Neuron (in vitro differentiated cells): ENCODE measurements at regions not wholly inside any gene's neighbourhood (a gene's known extent, or its start where the extent isn't known, plus 50 kb on each side); places are given as distances from the start of the nearest gene placed in this dataset.

ENCODE experiments used
- H2AFZ ChIP-seq: one replicate; pipeline ENCODE4 v1.6.1; 2013; ENCODE audit warnings: low read depth, mild to moderate bottlenecking, inconsistent platforms, low read length, moderate library complexity
- H3K27me3 ChIP-seq: one replicate; pipeline ENCODE4 v1.6.1; 2013; ENCODE audit warnings: low read length; ENCODE audit not compliant: insufficient read depth
- H3K36me3 ChIP-seq: one replicate; pipeline ENCODE4 v1.6.1; 2013; ENCODE audit warnings: low read length; ENCODE audit not compliant: insufficient read depth
- H3K4me1 ChIP-seq: one replicate; pipeline ENCODE4 v1.6.1; 2013; ENCODE audit warnings: low read length; ENCODE audit not compliant: insufficient read depth
- H3K4me3 ChIP-seq: 2 replicates; pipeline ENCODE4 v1.5.1; 2013; ENCODE audit warnings: mild to moderate bottlenecking, low read length, moderate library complexity
- H3K9me3 ChIP-seq: one replicate; pipeline ENCODE4 v1.6.1; 2013; ENCODE audit warnings: low read length

- Histone ChIP-seq H2AFZ (no peak overlapping the region), H3K36me3 (no peaks in the 10 kb centered on the region), H3K4me1 (peaks cover 19% of the 10 kb centered on the region), H3K9me3 (no peaks in the 10 kb centered on the region), H3K4me3 (no peak overlapping the region), H3K27me3 (no peaks in the 10 kb centered on the region)
Measured at GRCh38 chr21:15240848-15241247, 176.0 kb upstream of the NRIP1 start.

GRCh38 chr21:15241997-15242736 lies 177.4 kb upstream of the NRIP1 start:
- Histone ChIP-seq H3K4me3 (no peak overlapping the region), H3K27me3 (no peaks in the 10 kb centered on the region), H3K4me1 (peaks cover 30% of the 10 kb centered on the region), H2AFZ (no peak overlapping the region), H3K9me3 (no peaks in the 10 kb centered on the region), H3K36me3 (no peaks in the 10 kb centered on the region)

GRCh38 chr21:15242906-15243305 lies 178.1 kb upstream of the NRIP1 start:
- Histone ChIP-seq H3K36me3 (no peaks in the 10 kb centered on the region), H3K27me3 (no peaks in the 10 kb centered on the region), H3K4me3 (no peak overlapping the region)

GRCh38 chr21:15243406-15243805 lies 178.6 kb upstream of the NRIP1 start:
- H3K4me3 ChIP-seq = no peak overlapping the region
- H3K4me1 ChIP-seq = peaks cover 30% of the 10 kb centered on the region
- no peaks in the 10 kb centered on the region for H3K36me3 ChIP-seq
- no peaks in the 10 kb centered on the region for H3K9me3 ChIP-seq
- no peak overlapping the region for H2AFZ ChIP-seq
- no peaks in the 10 kb centered on the region for H3K27me3 ChIP-seq

More at GRCh38 chr21:15242906-15243305, 178.1 kb upstream of the NRIP1 start:
- Histone ChIP-seq H3K4me1 (peaks cover 30% of the 10 kb centered on the region), H2AFZ (no peak overlapping the region), H3K9me3 (no peaks in the 10 kb centered on the region)

- no peaks in the 10 kb centered on the region for H3K27me3 ChIP-seq
- no peaks in the 10 kb centered on the region for H3K9me3 ChIP-seq
- no peaks in the 10 kb centered on the region for H3K36me3 ChIP-seq
- H2AFZ ChIP-seq = no peak overlapping the region
- no peak overlapping the region for H3K4me3 ChIP-seq
- H3K4me1 ChIP-seq = peaks cover 18% of the 10 kb centered on the region
Measured at GRCh38 chr21:15247613-15248012, 182.8 kb upstream of the NRIP1 start.

- no peaks in the 10 kb centered on the region for H3K9me3 ChIP-seq
- H3K4me1 ChIP-seq = peaks cover 17% of the 10 kb centered on the region
- no peaks in the 10 kb centered on the region for H3K27me3 ChIP-seq
- no peaks in the 10 kb centered on the region for H3K36me3 ChIP-seq
- H3K4me3 ChIP-seq = no peak overlapping the region
- H2AFZ ChIP-seq = no peak overlapping the region
Measured at GRCh38 chr21:15249285-15249993, 184.6 kb upstream of the NRIP1 start.

- H3K9me3 ChIP-seq = no peaks in the 10 kb centered on the region
- no peak overlapping the region for H2AFZ ChIP-seq
- no peaks in the 10 kb centered on the region for H3K27me3 ChIP-seq
- H3K4me1 ChIP-seq = peaks cover 15% of the 10 kb centered on the region
- no peak overlapping the region for H3K4me3 ChIP-seq
- H3K36me3 ChIP-seq = no peaks in the 10 kb centered on the region
Measured at GRCh38 chr21:15250384-15250783, 185.6 kb upstream of the NRIP1 start.

GRCh38 chr21:15252431-15252830 lies 187.6 kb upstream of the NRIP1 start:
- H3K4me1 ChIP-seq = no peaks in the 10 kb centered on the region
- H3K27me3 ChIP-seq = no peaks in the 10 kb centered on the region
- H3K4me3 ChIP-seq = no peak overlapping the region
- no peaks in the 10 kb centered on the region for H3K36me3 ChIP-seq
- no peaks in the 10 kb centered on the region for H3K9me3 ChIP-seq
- no peak overlapping the region for H2AFZ ChIP-seq

GRCh38 chr21:15254111-15254510 lies 189.3 kb upstream of the NRIP1 start:
- H3K36me3 ChIP-seq = no peaks in the 10 kb centered on the region
- H3K4me1 ChIP-seq = no peaks in the 10 kb centered on the region
- no peaks in the 10 kb centered on the region for H3K9me3 ChIP-seq
- H2AFZ ChIP-seq = no peak overlapping the region
- H3K4me3 ChIP-seq = no peak overlapping the region
- no peaks in the 10 kb centered on the region for H3K27me3 ChIP-seq

GRCh38 chr21:15255261-15255660 lies 190.5 kb upstream of the NRIP1 start:
- H2AFZ ChIP-seq = no peak overlapping the region
- H3K9me3 ChIP-seq = no peaks in the 10 kb centered on the region
- no peaks in the 10 kb centered on the region for H3K36me3 ChIP-seq
- no peaks in the 10 kb centered on the region for H3K27me3 ChIP-seq
- no peak overlapping the region for H3K4me3 ChIP-seq
- no peaks in the 10 kb centered on the region for H3K4me1 ChIP-seq

- H3K36me3 ChIP-seq = no peaks in the 10 kb centered on the region
- H3K9me3 ChIP-seq = no peaks in the 10 kb centered on the region
- H3K4me1 ChIP-seq = no peaks in the 10 kb centered on the region
- no peaks in the 10 kb centered on the region for H3K27me3 ChIP-seq
- no peak overlapping the region for H3K4me3 ChIP-seq
- H2AFZ ChIP-seq = no peak overlapping the region
Measured at GRCh38 chr21:15255763-15256162, 191.0 kb upstream of the NRIP1 start.

GRCh38 chr21:15256996-15257395 lies 192.2 kb upstream of the NRIP1 start:
- no peaks in the 10 kb centered on the region for H3K27me3 ChIP-seq
- no peaks in the 10 kb centered on the region for H3K4me1 ChIP-seq
- no peak overlapping the region for H3K4me3 ChIP-seq
- H3K9me3 ChIP-seq = no peaks in the 10 kb centered on the region
- H3K36me3 ChIP-seq = no peaks in the 10 kb centered on the region
- no peak overlapping the region for H2AFZ ChIP-seq

GRCh38 chr21:15257646-15258045 lies 192.8 kb upstream of the NRIP1 start:
- no peak overlapping the region for H2AFZ ChIP-seq
- H3K9me3 ChIP-seq = no peaks in the 10 kb centered on the region
- H3K36me3 ChIP-seq = no peaks in the 10 kb centered on the region
- H3K4me1 ChIP-seq = no peaks in the 10 kb centered on the region
- H3K27me3 ChIP-seq = no peaks in the 10 kb centered on the region
- no peak overlapping the region for H3K4me3 ChIP-seq
